Frontal cortex (tissue), 4 donors: ENCODE measurements at regions not wholly inside any gene's neighbourhood (a gene's known extent, or its start where the extent isn't known, plus 50 kb on each side); places are given as distances from the start of the nearest gene placed in this dataset. TPM values are rescaled to one million over a fixed set of nuclear protein-coding genes. Genes with fewer than 3 reads are reported as not detected.
"Not testable (repeated sequence)": the region's sequence is repeated elsewhere in the genome, so short reads cannot be mapped to it uniquely, and the experiment has no call there.

Experiments used
- DNase-seq, 2 donors: peaks; one replicate each; pipeline ENCODE4 v3.0.0; 2012; ENCODE audit warnings: low spot score in 2 of 2
- FAIRE-seq: peaks from 2 replicates; lab custom pipeline; 2012; peaks lifted over from hg19 to GRCh38; lab: Jason Lieb, UNC
- small RNA-seq: library from RNA; depleted of rRNA; stranded (forward); fragments of <200 nt; gene quantifications from one replicate; pipeline ENCODE3, GENCODE V24; 2014
- donor health status: control.
- donor health status: control.
- donor health status: control.

DNA sequence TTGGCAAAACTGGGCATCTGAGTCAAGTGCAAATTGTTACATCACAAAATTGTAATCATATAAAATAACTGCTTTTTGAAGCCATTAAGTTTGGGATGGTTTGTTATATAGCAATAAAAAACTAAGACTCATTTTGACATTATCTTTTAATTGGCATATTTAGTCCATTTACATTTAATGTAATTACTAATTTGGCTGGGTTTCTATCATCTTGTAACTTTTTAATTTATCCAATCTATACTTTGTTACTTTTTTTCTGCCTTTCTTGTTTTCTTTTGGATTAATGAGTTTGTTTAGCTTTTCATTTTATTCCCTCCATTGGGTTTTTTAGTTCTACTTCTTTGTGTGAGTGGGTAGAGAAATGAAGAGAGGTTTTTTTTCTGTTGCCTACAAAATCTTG, 76.3 kb downstream of the DRAM2 start:
- FAIRE-seq = no peak
- DNase-seq = no peak

DNA sequence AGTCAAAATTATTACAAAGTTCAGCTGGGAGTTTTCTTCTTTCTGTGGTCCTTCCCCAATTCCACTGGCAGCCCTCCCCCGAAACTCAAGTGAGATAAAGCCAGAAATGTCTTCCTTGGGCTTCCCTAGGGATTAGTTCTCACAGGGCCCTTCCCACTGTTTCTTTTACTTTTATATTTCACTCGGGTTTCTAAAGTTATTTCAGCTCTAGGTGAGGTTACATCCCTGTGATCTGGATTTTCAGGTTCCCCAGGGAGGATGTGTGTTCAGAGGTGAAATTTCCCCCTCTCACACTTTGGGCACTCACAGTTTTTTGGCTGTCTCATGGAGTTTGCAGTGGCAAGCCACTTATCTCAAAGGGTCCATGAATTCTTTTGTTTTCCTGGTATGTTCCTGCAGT, 77.3 kb downstream of the DRAM2 start:
- no peak for DNase-seq

DNA sequence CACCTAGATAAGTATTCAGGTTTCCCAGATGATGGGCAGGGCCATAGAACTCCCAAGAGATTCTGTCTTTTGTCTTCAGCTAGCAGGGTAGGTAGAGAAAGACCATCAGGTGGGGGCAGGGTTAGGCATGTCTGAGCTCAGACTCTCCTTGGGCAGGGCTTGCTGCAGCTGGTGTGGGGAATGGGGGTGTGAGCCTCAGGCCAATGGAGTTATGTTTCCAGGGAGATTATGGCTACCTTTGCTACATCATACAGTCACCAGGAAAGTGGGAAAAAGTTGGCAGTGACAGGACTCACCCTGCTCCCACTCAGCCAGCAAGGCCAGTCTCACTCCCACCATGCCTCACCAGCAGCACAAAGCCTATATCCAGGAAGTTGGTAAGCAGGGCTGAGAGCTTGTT, 77.8 kb downstream of the DRAM2 start:
- FAIRE-seq (no peak), DNase-seq (no peak)

More for the DNA sequence above, 77.3 kb downstream of the DRAM2 start:
- no peak for FAIRE-seq

DNA sequence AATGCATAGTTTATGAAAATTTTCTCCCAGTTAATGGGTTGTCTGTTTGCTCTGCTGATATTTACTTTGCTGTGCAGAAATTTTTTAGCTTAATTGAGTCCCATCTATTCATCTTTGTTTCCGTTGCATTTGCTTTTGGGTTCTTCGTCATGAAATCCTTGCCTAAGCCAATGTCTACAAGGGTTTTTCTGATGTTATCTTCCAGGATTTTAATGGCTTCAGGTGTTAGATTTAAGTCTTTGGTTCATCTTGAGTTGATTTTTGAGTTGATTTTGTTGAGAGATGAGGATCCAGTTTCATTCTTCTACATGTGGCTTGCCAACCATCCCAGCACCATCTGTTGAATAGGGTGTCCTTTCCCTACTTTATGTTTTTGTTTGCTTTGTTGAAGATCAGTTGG, 85.2 kb downstream of the DRAM2 start:
- DNase-seq (no peak), FAIRE-seq (no peak)

DNA sequence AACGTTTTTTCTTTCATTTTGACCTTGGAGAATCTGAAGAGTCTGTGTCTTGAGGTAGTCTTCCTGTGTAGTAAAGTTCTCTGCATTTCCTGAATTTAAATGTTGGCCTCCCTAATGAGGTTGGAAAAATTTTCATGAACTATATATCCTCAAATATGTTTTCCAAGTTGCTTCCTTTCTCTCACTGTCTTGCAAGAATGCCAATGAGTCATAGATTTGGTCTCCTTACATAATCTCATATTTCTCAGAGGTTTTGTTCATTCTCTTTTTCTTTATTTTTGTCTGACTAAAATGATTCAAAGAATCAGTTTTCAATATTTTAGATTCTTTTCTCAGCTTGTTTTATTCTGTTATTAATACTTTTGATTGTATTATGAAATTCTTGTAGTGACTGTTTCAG, 87.6 kb downstream of the DRAM2 start:
- FAIRE-seq (no peak), DNase-seq (no peak)

DNA sequence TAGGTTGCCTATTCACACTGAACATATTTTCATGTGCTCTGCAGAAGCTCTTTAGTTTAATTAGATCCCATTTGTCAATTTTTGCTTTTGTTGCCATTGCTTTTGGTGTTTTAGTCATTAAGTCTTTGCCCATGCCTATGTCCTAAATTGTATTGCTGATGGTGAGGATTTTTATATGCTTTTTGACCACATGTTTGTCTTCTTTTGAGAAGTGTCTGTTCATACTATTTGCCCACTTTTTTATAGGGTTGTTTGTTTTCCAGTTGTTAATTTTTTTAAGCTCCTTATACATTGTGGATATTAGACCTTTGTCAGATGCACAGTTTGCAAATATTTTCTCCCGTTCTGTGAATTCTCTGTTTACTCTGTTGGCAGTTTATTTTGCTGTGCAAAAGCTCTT, 84.5 kb upstream of the LRIF1 start:
- not testable (repeated sequence) for FAIRE-seq, DNase-seq

DNA sequence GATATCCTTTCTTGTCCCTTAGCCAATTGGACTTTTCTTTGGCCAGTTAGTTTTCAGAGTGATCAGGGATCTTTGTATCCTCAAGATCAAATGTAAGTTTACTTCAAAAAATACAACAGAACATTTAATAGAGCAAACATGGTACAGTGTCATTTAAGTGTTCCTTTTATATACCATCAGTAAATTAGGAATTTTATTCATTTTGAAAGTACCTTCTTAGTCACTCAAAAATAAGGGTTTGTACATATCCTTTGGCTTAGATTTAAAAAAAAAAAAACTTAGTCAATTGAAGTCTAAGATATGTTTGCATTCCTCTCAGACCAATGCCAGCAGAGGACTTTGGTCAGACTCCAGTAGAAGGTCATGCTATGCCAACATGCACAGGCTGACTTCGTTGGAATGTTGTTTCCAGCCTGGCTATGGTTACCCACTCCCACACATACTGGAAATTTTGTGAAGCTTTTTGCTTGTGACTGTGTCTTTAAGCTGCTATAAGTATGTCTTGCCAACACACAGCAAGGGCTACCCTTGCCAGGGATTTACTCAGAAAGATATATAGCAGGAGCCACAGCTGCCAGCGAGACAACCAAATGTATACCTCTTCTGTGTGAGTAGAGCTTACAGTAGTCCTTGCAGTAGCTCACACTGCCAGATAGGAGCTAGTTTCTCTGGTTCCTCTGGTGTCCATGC, 81.5 kb upstream of the LRIF1 start:
- DNase-seq (no peak), FAIRE-seq (no peak)

DNA sequence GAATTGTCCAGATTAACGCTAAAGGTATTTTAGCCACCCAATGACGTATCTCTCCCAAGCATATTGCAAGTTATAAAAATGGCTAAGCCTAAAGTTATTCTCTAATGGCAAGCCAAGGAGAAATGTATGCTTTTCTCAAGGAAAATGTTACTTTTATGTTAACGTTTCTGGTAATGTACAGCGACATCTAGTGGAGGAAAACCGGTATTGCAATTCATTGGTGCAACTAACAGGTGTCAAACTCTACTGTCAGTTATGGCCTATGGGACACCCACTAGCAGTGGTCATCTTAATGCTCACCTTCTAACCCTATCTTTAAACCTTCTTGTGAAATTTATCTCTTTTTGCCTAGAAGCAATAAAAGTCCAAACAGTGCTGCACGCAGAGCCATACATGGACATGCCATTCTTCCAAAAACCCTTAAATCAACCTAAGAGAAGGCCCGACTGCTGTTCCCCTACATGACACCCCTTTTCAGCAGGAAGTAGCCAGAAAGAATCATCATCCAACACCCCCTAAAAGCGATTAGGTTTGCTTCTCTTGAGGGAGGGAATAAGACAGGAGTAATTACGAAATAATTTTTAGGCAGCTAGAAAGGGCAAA, 68.7 kb upstream of the LRIF1 start:
- DNase-seq = peak in 1 of 2 donors; percentile 10
- FAIRE-seq = no peak

DNA sequence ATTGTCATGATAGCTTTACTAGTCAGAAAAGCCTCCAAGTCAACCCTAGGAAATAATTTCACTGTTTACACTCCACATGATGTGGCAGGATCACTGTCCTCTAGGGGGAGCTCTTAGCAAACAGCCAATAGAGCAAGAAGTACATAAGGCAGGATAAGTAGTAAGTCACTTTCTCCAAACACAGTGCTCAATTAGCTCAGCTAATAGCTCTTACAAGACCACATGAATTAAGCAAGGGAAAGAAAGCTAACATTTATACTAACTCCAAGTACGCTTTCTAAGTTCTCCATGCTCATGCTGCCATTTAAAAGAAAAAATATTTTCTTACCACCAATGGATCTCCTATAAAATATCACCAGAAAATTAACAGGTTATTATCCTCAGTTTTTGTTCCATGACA, 66.9 kb upstream of the LRIF1 start:
- no peak for DNase-seq
- FAIRE-seq = no peak

DNA sequence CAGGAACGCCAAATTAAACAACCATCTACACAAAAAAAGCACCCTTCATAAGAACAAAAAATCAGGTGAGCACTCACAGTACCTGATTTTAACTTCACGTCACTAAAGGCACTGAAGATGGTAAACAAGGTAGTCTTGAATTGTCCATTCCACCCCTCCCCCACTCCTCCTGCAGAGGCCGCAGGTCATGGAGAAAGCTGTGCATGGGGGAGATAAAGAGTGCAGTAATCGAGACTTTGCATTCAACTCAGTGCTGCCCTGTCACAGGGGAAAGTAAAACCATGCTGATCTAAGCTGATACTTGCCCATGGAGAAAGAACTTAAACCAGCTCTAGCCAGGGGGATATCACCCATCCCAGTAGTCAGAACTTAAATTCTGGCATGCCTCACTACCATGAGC, 61.4 kb upstream of the LRIF1 start:
- no peak for FAIRE-seq

DNA sequence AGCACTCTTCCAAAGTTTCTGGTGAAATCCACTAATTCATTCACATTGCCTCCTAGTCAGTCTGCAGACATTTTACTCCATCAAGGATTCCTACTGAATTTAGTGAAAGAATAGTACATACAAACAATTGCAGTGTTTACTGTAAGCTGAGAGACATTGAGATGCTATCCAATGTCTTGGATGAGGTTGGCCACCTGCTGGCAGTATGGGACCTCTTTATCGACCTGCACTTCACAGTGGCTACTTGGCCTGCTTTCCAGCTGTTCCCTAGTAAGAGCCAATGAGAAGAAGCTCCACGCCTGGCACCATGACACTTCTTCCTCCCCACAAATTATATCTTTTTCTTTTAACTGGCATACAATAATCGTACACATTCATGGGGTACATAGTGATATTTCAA, 51.5 kb upstream of the LRIF1 start:
- FAIRE-seq (no peak), DNase-seq (no peak)

More for the DNA sequence above, 61.4 kb upstream of the LRIF1 start:
- DNase-seq = no peak

Small RNA genes lying in the stretch of these regions (small RNA-seq; reads per million reads assigned to genes)
- not detected for gene RNA5SP54
